ENCODE measurements at regions not wholly inside any gene's neighbourhood (a gene's known extent, or its start where the extent isn't known, plus 50 kb on each side); places are given as distances from the start of the nearest gene placed in this dataset.

- TF ChIP-seq CTCF (IDR thresholded peaks at IDR 0.05 in 4 of 5, conservative IDR thresholded peaks at IDR 0.05 in 1 of 5) = no peak
- TF ChIP-seq POLR2A (IDR thresholded peaks at IDR 0.05) = no peak
- Histone ChIP-seq H3K27ac (no peak overlapping the region), H3K4me1 (no peaks in the 10 kb centered on the region), H3K27me3 (no peaks in the 10 kb centered on the region), H3K4me3 (no peak overlapping the region), H3K36me3 (no peaks in the 10 kb centered on the region), H3K9me3 (no peaks in the 10 kb centered on the region)
- ATAC-seq (no peak), DNase-seq (no peak)
- in situ Hi-C loops (cut with MboI; ENCODE audit: low sequenced_read_pairs in 4 of 4) (no loop called here), intact Hi-C loops (cut with DNase I; ENCODE audit: low total_unique reads) (no loop called here)
Observed at GRCh38 chr10:52853704-52854103, 81.1 kb upstream of the MBL2 start.

- Histone ChIP-seq H3K36me3 (no peaks in the 10 kb centered on the region), H3K27me3 (no peaks in the 10 kb centered on the region), H3K4me3 (no peak overlapping the region), H3K27ac (no peak overlapping the region), H3K4me1 (no peaks in the 10 kb centered on the region), H3K9me3 (peaks cover 0 to 4% (median 0%) of the 10 kb centered on the region in 3 donors)
- ATAC-seq (no peak), DNase-seq (no peak)
- TF ChIP-seq CTCF (IDR thresholded peaks at IDR 0.05 in 4 of 5, conservative IDR thresholded peaks at IDR 0.05 in 1 of 5) (no peak), POLR2A (IDR thresholded peaks at IDR 0.05) (no peak)
- intact Hi-C loops (cut with DNase I; ENCODE audit: low total_unique reads) (no loop called here), in situ Hi-C loops (cut with MboI; ENCODE audit: low sequenced_read_pairs in 4 of 4) (no loop called here)
Observed at GRCh38 chr10:52836816-52837215, 64.2 kb upstream of the MBL2 start.
